ENCODE measurements at regions not wholly inside any gene's neighbourhood (a gene's known extent, or its start where the extent isn't known, plus 50 kb on each side); places are given as distances from the start of the nearest gene placed in this dataset.

- H3K79me2 ChIP-seq (ENCODE audit: insufficient read depth, low read depth, low read length): no peaks in the 10 kb centered on the region
- no peak for DNase-seq (ENCODE audit: low spot score)
- H3K4me3 ChIP-seq (ENCODE audit: low read depth, low read length, poor library complexity, severe bottlenecking): no peak overlapping the region
- H3K9me2 ChIP-seq (ENCODE audit: insufficient read depth, low read length): no peaks in the 10 kb centered on the region
- TF ChIP-seq CTCF (conservative IDR thresholded peaks at IDR 0.05; ENCODE audit: low read length): no peak
- TF ChIP-seq EZH2phosphoT487 (IDR thresholded peaks at IDR 0.05; ENCODE audit: borderline replicate concordance, low read depth, low read length): no peak
- H3K4me2 ChIP-seq (ENCODE audit: low read length): no peak overlapping the region
- ChIA-PET POLR2A (interaction anchor here (0.6 to 1.0 kb wide), 3 partner anchors 8 to 947 kb away, joined by 3 to 5 read pairs (median 3); no protein-coding TSS in a partner anchor), CTCF (ENCODE audit: unreplicated experiment) (no interaction called here)
- H4K20me1 ChIP-seq (ENCODE audit: insufficient read depth, low read length): no peaks in the 10 kb centered on the region
- H3K27ac ChIP-seq (ENCODE audit: low read depth, low read length, poor library complexity, severe bottlenecking): no peak overlapping the region
- no TSS peak for BruUV-seq (replicated peaks)
- H3K9me3 ChIP-seq (ENCODE audit: low read length): no peaks in the 10 kb centered on the region
- H3K4me1 ChIP-seq (ENCODE audit: insufficient read depth, low read length, poor library complexity, severe bottlenecking): no peaks in the 10 kb centered on the region
- H3K36me3 ChIP-seq (ENCODE audit: insufficient read depth, low read length): no peaks in the 10 kb centered on the region
- intact Hi-C loops (cut with micrococcal nuclease; ENCODE audit: unreplicated experiment): no loop called here
- no peak overlapping the region for H2AFZ ChIP-seq (ENCODE audit: low read length)
Measured at GRCh38 chr16:76193906-76194615, 83.1 kb upstream of the CNTNAP4 start.

GRCh38 chr16:76194616-76195015 lies 82.6 kb upstream of the CNTNAP4 start:
- H3K79me2 ChIP-seq (ENCODE audit: insufficient read depth, low read depth, low read length): no peaks in the 10 kb centered on the region
- no peak overlapping the region for H3K4me3 ChIP-seq (ENCODE audit: low read depth, low read length, poor library complexity, severe bottlenecking)
- TF ChIP-seq EZH2phosphoT487 (IDR thresholded peaks at IDR 0.05; ENCODE audit: borderline replicate concordance, low read depth, low read length) (no peak), CTCF (conservative IDR thresholded peaks at IDR 0.05; ENCODE audit: low read length) (no peak)
- intact Hi-C loops (cut with micrococcal nuclease; ENCODE audit: unreplicated experiment): no loop called here
- H3K27ac ChIP-seq (ENCODE audit: low read depth, low read length, poor library complexity, severe bottlenecking): no peak overlapping the region
- H3K9me2 ChIP-seq (ENCODE audit: insufficient read depth, low read length): no peaks in the 10 kb centered on the region
- H3K36me3 ChIP-seq (ENCODE audit: insufficient read depth, low read length): no peaks in the 10 kb centered on the region
- BruUV-seq (replicated peaks): no TSS peak
- no peaks in the 10 kb centered on the region for H3K4me1 ChIP-seq (ENCODE audit: insufficient read depth, low read length, poor library complexity, severe bottlenecking)
- ChIA-PET POLR2A (interaction anchor here (0.6 kb wide), 1 partner anchor 946 kb away, joined by 5 read pairs; no protein-coding TSS in a partner anchor), CTCF (ENCODE audit: unreplicated experiment) (no interaction called here)
- H3K4me2 ChIP-seq (ENCODE audit: low read length): no peak overlapping the region
- DNase-seq (ENCODE audit: low spot score): no peak
- H4K20me1 ChIP-seq (ENCODE audit: insufficient read depth, low read length): no peaks in the 10 kb centered on the region
- no peak overlapping the region for H2AFZ ChIP-seq (ENCODE audit: low read length)
- H3K9me3 ChIP-seq (ENCODE audit: low read length): no peaks in the 10 kb centered on the region

DNA sequence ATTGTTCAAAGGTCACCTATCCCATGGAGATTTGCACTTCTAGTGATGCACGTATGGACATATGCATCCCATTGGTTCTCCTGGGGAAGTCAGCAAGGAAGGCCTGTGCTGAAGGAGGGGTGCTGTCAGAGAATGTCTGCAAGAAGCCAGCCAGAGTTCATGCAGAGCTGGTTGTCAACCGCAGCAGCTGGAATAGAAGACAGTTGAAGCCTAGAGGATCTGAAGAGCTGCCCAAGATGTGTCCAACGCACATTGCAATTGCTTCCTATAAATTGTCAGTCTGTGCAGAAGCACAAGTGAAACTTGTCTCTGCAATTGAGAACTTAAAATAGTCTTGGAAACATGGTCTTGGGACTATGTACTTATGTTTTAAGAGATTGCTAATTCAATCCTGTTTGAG lies 82.1 kb upstream of the CNTNAP4 start:
- intact Hi-C loops (cut with micrococcal nuclease; ENCODE audit: unreplicated experiment): no loop called here
- TF ChIP-seq EZH2phosphoT487 (IDR thresholded peaks at IDR 0.05; ENCODE audit: borderline replicate concordance, low read depth, low read length): no peak
- no peak for TF ChIP-seq CTCF (conservative IDR thresholded peaks at IDR 0.05; ENCODE audit: low read length)
- ChIA-PET CTCF (ENCODE audit: unreplicated experiment) (no interaction called here), POLR2A (no interaction called here)
- Histone ChIP-seq H3K9me3 (ENCODE audit: low read length) (no peaks in the 10 kb centered on the region), H3K36me3 (ENCODE audit: insufficient read depth, low read length) (no peaks in the 10 kb centered on the region), H3K4me3 (ENCODE audit: low read depth, low read length, poor library complexity, severe bottlenecking) (no peak overlapping the region), H3K9me2 (ENCODE audit: insufficient read depth, low read length) (no peaks in the 10 kb centered on the region), H3K79me2 (ENCODE audit: insufficient read depth, low read depth, low read length) (no peaks in the 10 kb centered on the region), H3K27ac (ENCODE audit: low read depth, low read length, poor library complexity, severe bottlenecking) (no peak overlapping the region), H3K4me2 (ENCODE audit: low read length) (no peak overlapping the region), H3K4me1 (ENCODE audit: insufficient read depth, low read length, poor library complexity, severe bottlenecking) (no peaks in the 10 kb centered on the region), H2AFZ (ENCODE audit: low read length) (no peak overlapping the region), H4K20me1 (ENCODE audit: insufficient read depth, low read length) (no peaks in the 10 kb centered on the region)
- DNase-seq (ENCODE audit: low spot score): no peak
- no TSS peak for BruUV-seq (replicated peaks)
